GM23338 (cell line): ENCODE measurements at regions not wholly inside any gene's neighbourhood (a gene's known extent, or its start where the extent isn't known, plus 50 kb on each side); places are given as distances from the start of the nearest gene placed in this dataset.

Source experiments
- ATAC-seq: fragments of 200-7000 bp; cut with Tn5 transposase; 3 replicates; pipeline ENCODE4 v1.9.1; 2020
- DNase-seq: peaks from one replicate; pipeline ENCODE4 v3.0.0-alpha.2; 2015; ENCODE audit warnings: low spot score
- H2AFZ ChIP-seq: fragments of 200-600 bp; sonication (generic); 2 replicates; pipeline ENCODE4 v1.8.0; 2016; ENCODE audit warnings: antibody characterized with exemption, mild to moderate bottlenecking, moderate library complexity
- H3F3A ChIP-seq: fragments of 200-600 bp; sonication (generic); replicated peaks from 2 replicates; pipeline ENCODE4 v1.8.0; 2017; ENCODE audit warnings: antibody characterized with exemption, mixed run types, low read depth
- H3K27ac ChIP-seq: fragments of 200-600 bp; sonication (generic); 2 replicates; pipeline ENCODE4 v1.6.1; 2016; ENCODE audit warnings: low read depth
- H3K27me3 ChIP-seq: fragments of 200-600 bp; sonication (generic); 2 replicates; pipeline ENCODE4 v1.8.0; 2016; ENCODE audit warnings: mild to moderate bottlenecking, mixed run types, moderate library complexity; ENCODE audit not compliant: insufficient read depth
- H3K36me3 ChIP-seq: fragments of 200-600 bp; sonication (generic); 2 replicates; pipeline ENCODE4 v1.8.0; 2016; ENCODE audit warnings: mild to moderate bottlenecking; ENCODE audit not compliant: insufficient read depth
- H3K4me1 ChIP-seq: fragments of 200-600 bp; sonication (generic); 2 replicates; pipeline ENCODE4 v1.8.0; 2016; ENCODE audit warnings: mild to moderate bottlenecking, moderate library complexity; ENCODE audit not compliant: insufficient read depth
- H3K4me2 ChIP-seq: fragments of 200-600 bp; sonication (generic); 2 replicates; pipeline ENCODE4 v1.7.1; 2017; ENCODE audit warnings: mixed run types
- H3K4me3 ChIP-seq: fragments of 200-600 bp; sonication (generic); 2 replicates; pipeline ENCODE4 v1.6.1; 2016; ENCODE audit warnings: mixed run types
- H3K79me2 ChIP-seq: fragments of 200-600 bp; sonication (generic); replicated peaks from 2 replicates; pipeline ENCODE4 v1.8.0; 2017; ENCODE audit warnings: mild to moderate bottlenecking; ENCODE audit not compliant: insufficient read depth
- H3K9me2 ChIP-seq: fragments of 200-600 bp; sonication (generic); 2 replicates; pipeline ENCODE4 v1.8.0; 2017; ENCODE audit not compliant: insufficient read depth
- H4K20me1 ChIP-seq: fragments of 200-600 bp; sonication (generic); replicated peaks from 2 replicates; pipeline ENCODE4 v1.8.0; 2017; ENCODE audit warnings: mild to moderate bottlenecking; ENCODE audit not compliant: insufficient read depth
- H3K27ac Mint-ChIP-seq: 2 replicates; pipeline ENCODE4 v1.8.0; 2020; ENCODE audit warnings: inconsistent platforms, mild to moderate bottlenecking, moderate library complexity, mixed read lengths
- H3K27me3 Mint-ChIP-seq: 3 replicates; pipeline ENCODE4 v1.8.0; 2022; ENCODE audit warnings: low read depth, mild to moderate bottlenecking, moderate library complexity, mixed read lengths, inconsistent platforms; ENCODE audit not compliant: insufficient read depth, poor library complexity
- H3K36me3 Mint-ChIP-seq: 3 replicates; pipeline ENCODE4 v1.8.0; 2021; ENCODE audit warnings: low read depth, mild to moderate bottlenecking, inconsistent platforms, moderate library complexity, mixed read lengths
- H3K4me1 Mint-ChIP-seq: 3 replicates; pipeline ENCODE4 v1.8.0; 2020; ENCODE audit warnings: mild to moderate bottlenecking, inconsistent platforms, mixed read lengths
- H3K4me3 Mint-ChIP-seq: 3 replicates; pipeline ENCODE4 v1.8.0; 2021; ENCODE audit warnings: moderate library complexity, mild to moderate bottlenecking, inconsistent platforms, mixed read lengths
- H3K9me3 Mint-ChIP-seq: 3 replicates; pipeline ENCODE4 v1.8.0; 2020; ENCODE audit warnings: moderate library complexity, mild to moderate bottlenecking, inconsistent platforms, mixed read lengths
- CREB1 ChIP-seq: fragments of 250-450 bp; sonication (Bioruptor Pico); IDR thresholded peaks from 2 replicates; pipeline ENCODE4 v1.5.0; 2020; ENCODE audit warnings: low read depth, mild to moderate bottlenecking, moderate library complexity
- EZH2 ChIP-seq: fragments of 200-600 bp; sonication (generic); IDR thresholded peaks from one replicate; pipeline ENCODE4 v1.8.0; 2017; ENCODE audit warnings: antibody characterized with exemption, mild to moderate bottlenecking, low read depth; ENCODE audit not compliant: unreplicated experiment
- EZH2phosphoT487 ChIP-seq: fragments of 200-600 bp; sonication (generic); IDR thresholded peaks from one replicate; pipeline ENCODE4 v1.8.1; 2018; ENCODE audit warnings: antibody characterized with exemption; ENCODE audit not compliant: unreplicated experiment
- JUNB ChIP-seq: IDR thresholded peaks from one replicate; pipeline ENCODE4 v1.6.1; 2016; ENCODE audit warnings: antibody characterized with exemption; ENCODE audit not compliant: unreplicated experiment
- NANOG ChIP-seq: IDR thresholded peaks from 2 replicates; pipeline ENCODE4 v1.6.1; 2016; ENCODE audit warnings: antibody characterized with exemption, borderline replicate concordance
- POLR2AphosphoS5 ChIP-seq: IDR thresholded peaks from 2 replicates; pipeline ENCODE4 v1.6.1; 2016; ENCODE audit warnings: antibody characterized with exemption, low read depth
- STAT1 ChIP-seq: IDR thresholded peaks from one replicate; pipeline ENCODE4 v1.6.1; 2016; ENCODE audit warnings: antibody characterized with exemption; ENCODE audit not compliant: unreplicated experiment
- ZNF114 ChIP-seq: fragments of 250-450 bp; sonication (Bioruptor Pico); IDR thresholded peaks from 2 replicates; pipeline ENCODE4 v1.5.0; 2020; ENCODE audit warnings: mild to moderate bottlenecking, moderate library complexity
- ZNF331 ChIP-seq: fragments of 250-450 bp; sonication (Bioruptor Pico); IDR thresholded peaks from 2 replicates; pipeline ENCODE4 v1.5.0; 2020; ENCODE audit warnings: low read depth, mild to moderate bottlenecking, moderate library complexity
- TF ChIP-seq, protein P1 (sequence below): IDR thresholded peaks from 2 replicates; pipeline ENCODE4 v1.6.1; 2016; ENCODE audit warnings: antibody characterized with exemption
- TF ChIP-seq, protein P2 (sequence below): IDR thresholded peaks from one replicate; pipeline ENCODE4 v1.6.1; 2018; ENCODE audit warnings: antibody characterized with exemption; ENCODE audit not compliant: unreplicated experiment
- TF ChIP-seq, protein P3 (sequence below): fragments of 250-450 bp; sonication (Bioruptor Pico); IDR thresholded peaks from 2 replicates; pipeline ENCODE4 v1.5.0; 2020; ENCODE audit warnings: mild to moderate bottlenecking, moderate library complexity
- TF ChIP-seq, protein P4 (sequence below), 2 experiments: fragments of 200-600 bp in 1 of 2; sonication (generic) in 1 of 2; conservative IDR thresholded peaks; 2 replicates each; pipeline versions ENCODE4 v1.5.1 to v1.6.1; 2016 to 2017; ENCODE audit warnings: antibody characterized with exemption in 2 of 2, low read depth in 2 of 2, mild to moderate bottlenecking in 2 of 2, moderate library complexity in 1 of 2

DNA sequence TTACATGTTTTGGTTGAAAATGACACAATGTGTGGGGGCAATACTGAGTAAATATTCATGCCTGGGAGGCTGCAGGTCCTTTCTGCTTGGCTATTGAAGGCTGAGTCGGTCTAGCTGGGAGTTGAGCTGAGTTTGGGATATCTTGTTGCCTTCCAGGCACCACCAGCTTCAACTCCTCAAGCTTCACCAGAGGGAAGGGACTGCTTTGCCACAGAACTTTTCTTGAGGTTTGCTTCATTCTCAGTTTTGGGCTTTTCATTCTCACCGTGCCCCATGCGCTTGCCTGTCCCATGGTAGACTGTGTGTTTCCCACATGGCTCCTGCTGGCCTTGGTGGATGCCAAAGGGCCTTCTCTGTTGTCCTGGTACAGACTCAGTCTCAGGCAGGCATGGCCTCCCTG is 198.2 kb upstream of the SOX1 start:
- H3K4me2 ChIP-seq = no peak overlapping the region
- no peak overlapping the region for H3K27ac ChIP-seq
- H3K4me3 ChIP-seq = no peak overlapping the region
- no peak overlapping the region for H2AFZ ChIP-seq
- ATAC-seq (no peak), DNase-seq (no peak)
- Mint-ChIP-seq H3K4me1 (no peaks in the 10 kb centered on the region; the same call in 2 of the 3 replicates), H3K27ac (no peak overlapping the region), H3K36me3 (no peaks in the 10 kb centered on the region; the same call in 2 of the 3 replicates), H3K9me3 (peaks cover 8% of the 10 kb centered on the region; the same call in 1 of the 3 replicates), H3K4me3 (no peak overlapping the region), H3K27me3 (peaks cover 5% of the 10 kb centered on the region)
- H3K4me1 ChIP-seq = no peaks in the 10 kb centered on the region
- H3K79me2 ChIP-seq = no peaks in the 10 kb centered on the region
- H3K27me3 ChIP-seq = no peaks in the 10 kb centered on the region
- no peaks in the 10 kb centered on the region for H3K36me3 ChIP-seq
- TF ChIP-seq EZH2phosphoT487 = no peak
- no peak for TF ChIP-seq POLR2AphosphoS5
- no peak for TF ChIP-seq ZNF114 (CRISPR knock-in tag)
- TF ChIP-seq, protein P1, sequence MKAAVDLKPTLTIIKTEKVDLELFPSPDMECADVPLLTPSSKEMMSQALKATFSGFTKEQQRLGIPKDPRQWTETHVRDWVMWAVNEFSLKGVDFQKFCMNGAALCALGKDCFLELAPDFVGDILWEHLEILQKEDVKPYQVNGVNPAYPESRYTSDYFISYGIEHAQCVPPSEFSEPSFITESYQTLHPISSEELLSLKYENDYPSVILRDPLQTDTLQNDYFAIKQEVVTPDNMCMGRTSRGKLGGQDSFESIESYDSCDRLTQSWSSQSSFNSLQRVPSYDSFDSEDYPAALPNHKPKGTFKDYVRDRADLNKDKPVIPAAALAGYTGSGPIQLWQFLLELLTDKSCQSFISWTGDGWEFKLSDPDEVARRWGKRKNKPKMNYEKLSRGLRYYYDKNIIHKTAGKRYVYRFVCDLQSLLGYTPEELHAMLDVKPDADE = no peak
- no peak for TF ChIP-seq EZH2
- no peak for TF ChIP-seq CREB1 (CRISPR knock-in tag)
- no peak for TF ChIP-seq ZNF331
- no peak for TF ChIP-seq JUNB
- TF ChIP-seq, protein P2, sequence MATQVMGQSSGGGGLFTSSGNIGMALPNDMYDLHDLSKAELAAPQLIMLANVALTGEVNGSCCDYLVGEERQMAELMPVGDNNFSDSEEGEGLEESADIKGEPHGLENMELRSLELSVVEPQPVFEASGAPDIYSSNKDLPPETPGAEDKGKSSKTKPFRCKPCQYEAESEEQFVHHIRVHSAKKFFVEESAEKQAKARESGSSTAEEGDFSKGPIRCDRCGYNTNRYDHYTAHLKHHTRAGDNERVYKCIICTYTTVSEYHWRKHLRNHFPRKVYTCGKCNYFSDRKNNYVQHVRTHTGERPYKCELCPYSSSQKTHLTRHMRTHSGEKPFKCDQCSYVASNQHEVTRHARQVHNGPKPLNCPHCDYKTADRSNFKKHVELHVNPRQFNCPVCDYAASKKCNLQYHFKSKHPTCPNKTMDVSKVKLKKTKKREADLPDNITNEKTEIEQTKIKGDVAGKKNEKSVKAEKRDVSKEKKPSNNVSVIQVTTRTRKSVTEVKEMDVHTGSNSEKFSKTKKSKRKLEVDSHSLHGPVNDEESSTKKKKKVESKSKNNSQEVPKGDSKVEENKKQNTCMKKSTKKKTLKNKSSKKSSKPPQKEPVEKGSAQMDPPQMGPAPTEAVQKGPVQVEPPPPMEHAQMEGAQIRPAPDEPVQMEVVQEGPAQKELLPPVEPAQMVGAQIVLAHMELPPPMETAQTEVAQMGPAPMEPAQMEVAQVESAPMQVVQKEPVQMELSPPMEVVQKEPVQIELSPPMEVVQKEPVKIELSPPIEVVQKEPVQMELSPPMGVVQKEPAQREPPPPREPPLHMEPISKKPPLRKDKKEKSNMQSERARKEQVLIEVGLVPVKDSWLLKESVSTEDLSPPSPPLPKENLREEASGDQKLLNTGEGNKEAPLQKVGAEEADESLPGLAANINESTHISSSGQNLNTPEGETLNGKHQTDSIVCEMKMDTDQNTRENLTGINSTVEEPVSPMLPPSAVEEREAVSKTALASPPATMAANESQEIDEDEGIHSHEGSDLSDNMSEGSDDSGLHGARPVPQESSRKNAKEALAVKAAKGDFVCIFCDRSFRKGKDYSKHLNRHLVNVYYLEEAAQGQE = no peak
- TF ChIP-seq, protein P3, sequence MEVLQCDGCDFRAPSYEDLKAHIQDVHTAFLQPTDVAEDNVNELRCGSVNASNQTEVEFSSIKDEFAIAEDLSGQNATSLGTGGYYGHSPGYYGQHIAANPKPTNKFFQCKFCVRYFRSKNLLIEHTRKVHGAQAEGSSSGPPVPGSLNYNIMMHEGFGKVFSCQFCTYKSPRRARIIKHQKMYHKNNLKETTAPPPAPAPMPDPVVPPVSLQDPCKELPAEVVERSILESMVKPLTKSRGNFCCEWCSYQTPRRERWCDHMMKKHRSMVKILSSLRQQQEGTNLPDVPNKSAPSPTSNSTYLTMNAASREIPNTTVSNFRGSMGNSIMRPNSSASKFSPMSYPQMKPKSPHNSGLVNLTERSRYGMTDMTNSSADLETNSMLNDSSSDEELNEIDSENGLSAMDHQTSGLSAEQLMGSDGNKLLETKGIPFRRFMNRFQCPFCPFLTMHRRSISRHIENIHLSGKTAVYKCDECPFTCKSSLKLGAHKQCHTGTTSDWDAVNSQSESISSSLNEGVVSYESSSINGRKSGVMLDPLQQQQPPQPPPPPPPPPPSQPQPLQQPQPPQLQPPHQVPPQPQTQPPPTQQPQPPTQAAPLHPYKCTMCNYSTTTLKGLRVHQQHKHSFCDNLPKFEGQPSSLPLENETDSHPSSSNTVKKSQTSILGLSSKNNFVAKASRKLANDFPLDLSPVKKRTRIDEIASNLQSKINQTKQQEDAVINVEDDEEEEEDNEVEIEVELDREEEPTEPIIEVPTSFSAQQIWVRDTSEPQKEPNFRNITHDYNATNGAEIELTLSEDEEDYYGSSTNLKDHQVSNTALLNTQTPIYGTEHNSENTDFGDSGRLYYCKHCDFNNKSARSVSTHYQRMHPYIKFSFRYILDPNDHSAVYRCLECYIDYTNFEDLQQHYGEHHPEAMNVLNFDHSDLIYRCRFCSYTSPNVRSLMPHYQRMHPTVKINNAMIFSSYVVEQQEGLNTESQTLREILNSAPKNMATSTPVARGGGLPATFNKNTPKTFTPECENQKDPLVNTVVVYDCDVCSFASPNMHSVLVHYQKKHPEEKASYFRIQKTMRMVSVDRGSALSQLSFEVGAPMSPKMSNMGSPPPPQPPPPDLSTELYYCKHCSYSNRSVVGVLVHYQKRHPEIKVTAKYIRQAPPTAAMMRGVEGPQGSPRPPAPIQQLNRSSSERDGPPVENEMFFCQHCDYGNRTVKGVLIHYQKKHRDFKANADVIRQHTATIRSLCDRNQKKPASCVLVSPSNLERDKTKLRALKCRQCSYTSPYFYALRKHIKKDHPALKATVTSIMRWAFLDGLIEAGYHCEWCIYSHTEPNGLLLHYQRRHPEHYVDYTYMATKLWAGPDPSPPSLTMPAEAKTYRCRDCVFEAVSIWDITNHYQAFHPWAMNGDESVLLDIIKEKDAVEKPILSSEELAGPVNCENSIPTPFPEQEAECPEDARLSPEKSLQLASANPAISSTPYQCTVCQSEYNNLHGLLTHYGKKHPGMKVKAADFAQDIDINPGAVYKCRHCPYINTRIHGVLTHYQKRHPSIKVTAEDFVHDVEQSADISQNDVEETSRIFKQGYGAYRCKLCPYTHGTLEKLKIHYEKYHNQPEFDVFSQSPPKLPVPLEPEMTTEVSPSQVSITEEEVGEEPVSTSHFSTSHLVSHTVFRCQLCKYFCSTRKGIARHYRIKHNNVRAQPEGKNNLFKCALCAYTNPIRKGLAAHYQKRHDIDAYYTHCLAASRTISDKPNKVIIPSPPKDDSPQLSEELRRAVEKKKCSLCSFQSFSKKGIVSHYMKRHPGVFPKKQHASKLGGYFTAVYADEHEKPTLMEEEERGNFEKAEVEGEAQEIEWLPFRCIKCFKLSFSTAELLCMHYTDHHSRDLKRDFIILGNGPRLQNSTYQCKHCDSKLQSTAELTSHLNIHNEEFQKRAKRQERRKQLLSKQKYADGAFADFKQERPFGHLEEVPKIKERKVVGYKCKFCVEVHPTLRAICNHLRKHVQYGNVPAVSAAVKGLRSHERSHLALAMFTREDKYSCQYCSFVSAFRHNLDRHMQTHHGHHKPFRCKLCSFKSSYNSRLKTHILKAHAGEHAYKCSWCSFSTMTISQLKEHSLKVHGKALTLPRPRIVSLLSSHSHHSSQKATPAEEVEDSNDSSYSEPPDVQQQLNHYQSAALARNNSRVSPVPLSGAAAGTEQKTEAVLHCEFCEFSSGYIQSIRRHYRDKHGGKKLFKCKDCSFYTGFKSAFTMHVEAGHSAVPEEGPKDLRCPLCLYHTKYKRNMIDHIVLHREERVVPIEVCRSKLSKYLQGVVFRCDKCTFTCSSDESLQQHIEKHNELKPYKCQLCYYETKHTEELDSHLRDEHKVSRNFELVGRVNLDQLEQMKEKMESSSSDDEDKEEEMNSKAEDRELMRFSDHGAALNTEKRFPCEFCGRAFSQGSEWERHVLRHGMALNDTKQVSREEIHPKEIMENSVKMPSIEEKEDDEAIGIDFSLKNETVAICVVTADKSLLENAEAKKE (CRISPR knock-in tag) = no peak
- TF ChIP-seq, protein P4, sequence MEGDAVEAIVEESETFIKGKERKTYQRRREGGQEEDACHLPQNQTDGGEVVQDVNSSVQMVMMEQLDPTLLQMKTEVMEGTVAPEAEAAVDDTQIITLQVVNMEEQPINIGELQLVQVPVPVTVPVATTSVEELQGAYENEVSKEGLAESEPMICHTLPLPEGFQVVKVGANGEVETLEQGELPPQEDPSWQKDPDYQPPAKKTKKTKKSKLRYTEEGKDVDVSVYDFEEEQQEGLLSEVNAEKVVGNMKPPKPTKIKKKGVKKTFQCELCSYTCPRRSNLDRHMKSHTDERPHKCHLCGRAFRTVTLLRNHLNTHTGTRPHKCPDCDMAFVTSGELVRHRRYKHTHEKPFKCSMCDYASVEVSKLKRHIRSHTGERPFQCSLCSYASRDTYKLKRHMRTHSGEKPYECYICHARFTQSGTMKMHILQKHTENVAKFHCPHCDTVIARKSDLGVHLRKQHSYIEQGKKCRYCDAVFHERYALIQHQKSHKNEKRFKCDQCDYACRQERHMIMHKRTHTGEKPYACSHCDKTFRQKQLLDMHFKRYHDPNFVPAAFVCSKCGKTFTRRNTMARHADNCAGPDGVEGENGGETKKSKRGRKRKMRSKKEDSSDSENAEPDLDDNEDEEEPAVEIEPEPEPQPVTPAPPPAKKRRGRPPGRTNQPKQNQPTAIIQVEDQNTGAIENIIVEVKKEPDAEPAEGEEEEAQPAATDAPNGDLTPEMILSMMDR (conservative IDR thresholded peaks at IDR 0.05; ENCODE audit: low read depth in 2 of 2) = no peak
- TF ChIP-seq NANOG = no peak
- no peak for TF ChIP-seq STAT1
- H3K9me2 ChIP-seq = 0 out of 2 replicates have a peak, but pooled peaks cover 3% of the 10 kb centered on the region
- H4K20me1 ChIP-seq = no peaks in the 10 kb centered on the region
- H3F3A ChIP-seq = no peaks in the 10 kb centered on the region
